Uterus (tissue), 2 donors: ENCODE measurements at regions not wholly inside any gene's neighbourhood (a gene's known extent, or its start where the extent isn't known, plus 50 kb on each side); places are given as distances from the start of the nearest gene placed in this dataset.

Source experiments
- POLR2A ChIP-seq, 2 donors: fragments of 450-650 bp; IDR thresholded peaks; one replicate each; pipeline ENCODE4 v1.6.1; 2016; ENCODE audit warnings: antibody characterized with exemption in 2 of 2, mild to moderate bottlenecking in 1 of 2, moderate library complexity in 1 of 2
- TF ChIP-seq, protein P1 (sequence below), 4 experiments: fragments of 200-600 bp in 2 of 4; fragments of 450-650 bp in 2 of 4; sonication (generic) in 2 of 4; IDR thresholded peaks; one replicate each; pipeline ENCODE4 v1.5.1; 2016 to 2019; ENCODE audit warnings: antibody characterized with exemption in 4 of 4, mild to moderate bottlenecking in 2 of 4, moderate library complexity in 1 of 4

DNA sequence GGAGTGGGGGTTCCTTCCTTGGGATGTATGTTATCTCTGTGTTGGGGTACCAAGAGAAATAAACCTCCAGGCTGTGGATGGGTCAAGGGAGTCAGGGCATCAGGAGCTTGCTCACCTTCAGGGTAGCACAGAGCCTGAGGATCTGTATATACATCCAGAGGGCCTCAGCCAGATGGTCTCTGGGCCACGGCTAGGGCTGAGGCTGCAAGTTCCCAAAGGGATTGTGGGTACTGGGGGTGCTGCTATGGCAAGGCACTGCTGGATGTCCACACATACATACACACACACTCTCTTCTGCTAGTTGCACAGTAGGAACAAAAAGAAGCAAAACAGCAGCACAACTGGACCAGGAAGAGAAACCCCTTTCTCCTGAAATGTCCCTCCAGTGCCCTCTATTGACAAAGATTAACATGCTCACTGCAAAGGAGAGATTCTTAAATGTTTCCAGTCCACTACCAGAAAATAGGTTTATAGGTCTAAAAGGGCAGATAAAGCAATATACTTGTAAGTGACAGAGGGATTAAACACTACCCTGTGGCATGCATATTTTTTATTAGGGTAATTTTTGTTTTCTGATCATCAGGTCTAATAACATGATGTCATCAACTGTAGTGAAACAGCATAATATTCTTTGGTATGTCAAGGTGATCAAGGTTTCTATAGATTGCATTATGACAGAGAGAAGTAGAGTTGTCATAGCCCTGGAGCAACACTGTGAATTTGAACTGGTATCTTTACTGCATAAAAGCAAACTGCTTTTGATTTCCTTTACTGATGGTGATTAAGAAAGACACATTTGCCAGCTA is 56.3 kb upstream of the KCNN2 start:
- TF ChIP-seq, protein P1, sequence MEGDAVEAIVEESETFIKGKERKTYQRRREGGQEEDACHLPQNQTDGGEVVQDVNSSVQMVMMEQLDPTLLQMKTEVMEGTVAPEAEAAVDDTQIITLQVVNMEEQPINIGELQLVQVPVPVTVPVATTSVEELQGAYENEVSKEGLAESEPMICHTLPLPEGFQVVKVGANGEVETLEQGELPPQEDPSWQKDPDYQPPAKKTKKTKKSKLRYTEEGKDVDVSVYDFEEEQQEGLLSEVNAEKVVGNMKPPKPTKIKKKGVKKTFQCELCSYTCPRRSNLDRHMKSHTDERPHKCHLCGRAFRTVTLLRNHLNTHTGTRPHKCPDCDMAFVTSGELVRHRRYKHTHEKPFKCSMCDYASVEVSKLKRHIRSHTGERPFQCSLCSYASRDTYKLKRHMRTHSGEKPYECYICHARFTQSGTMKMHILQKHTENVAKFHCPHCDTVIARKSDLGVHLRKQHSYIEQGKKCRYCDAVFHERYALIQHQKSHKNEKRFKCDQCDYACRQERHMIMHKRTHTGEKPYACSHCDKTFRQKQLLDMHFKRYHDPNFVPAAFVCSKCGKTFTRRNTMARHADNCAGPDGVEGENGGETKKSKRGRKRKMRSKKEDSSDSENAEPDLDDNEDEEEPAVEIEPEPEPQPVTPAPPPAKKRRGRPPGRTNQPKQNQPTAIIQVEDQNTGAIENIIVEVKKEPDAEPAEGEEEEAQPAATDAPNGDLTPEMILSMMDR (IDR thresholded peaks at IDR 0.05): peak in 2 of 4 experiments; percentile 15 to 20
- no peak for TF ChIP-seq POLR2A (IDR thresholded peaks at IDR 0.05)
